ENCODE measurements at regions not wholly inside any gene's neighbourhood (a gene's known extent, or its start where the extent isn't known, plus 50 kb on each side); places are given as distances from the start of the nearest gene placed in this dataset.

DNA sequence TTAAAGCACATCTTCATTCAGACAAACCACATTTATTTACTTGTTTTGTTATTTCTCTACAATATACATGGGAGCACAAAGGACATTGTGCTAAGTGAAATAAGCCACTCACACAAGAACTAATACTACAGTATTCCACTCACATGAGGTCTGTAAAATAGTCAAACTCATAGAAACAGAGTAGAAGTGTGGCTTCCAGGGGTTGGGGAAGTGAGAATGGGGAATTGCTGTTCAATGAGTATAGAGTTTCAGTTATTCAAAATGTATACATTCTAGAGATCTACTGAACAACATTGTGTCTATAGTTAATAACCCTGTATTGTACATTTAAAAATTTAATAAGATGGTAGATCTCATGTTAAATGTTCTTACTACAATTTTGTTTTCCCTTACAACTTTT is 88.8 kb downstream of the ATXN7L3B start:
- no peaks in the 10 kb centered on the region for H3K36me3 ChIP-seq
- no peak for DNase-seq (ENCODE audit: low spot score)
- no peaks in the 10 kb centered on the region for H3K27me3 ChIP-seq
- TF ChIP-seq, protein P1, sequence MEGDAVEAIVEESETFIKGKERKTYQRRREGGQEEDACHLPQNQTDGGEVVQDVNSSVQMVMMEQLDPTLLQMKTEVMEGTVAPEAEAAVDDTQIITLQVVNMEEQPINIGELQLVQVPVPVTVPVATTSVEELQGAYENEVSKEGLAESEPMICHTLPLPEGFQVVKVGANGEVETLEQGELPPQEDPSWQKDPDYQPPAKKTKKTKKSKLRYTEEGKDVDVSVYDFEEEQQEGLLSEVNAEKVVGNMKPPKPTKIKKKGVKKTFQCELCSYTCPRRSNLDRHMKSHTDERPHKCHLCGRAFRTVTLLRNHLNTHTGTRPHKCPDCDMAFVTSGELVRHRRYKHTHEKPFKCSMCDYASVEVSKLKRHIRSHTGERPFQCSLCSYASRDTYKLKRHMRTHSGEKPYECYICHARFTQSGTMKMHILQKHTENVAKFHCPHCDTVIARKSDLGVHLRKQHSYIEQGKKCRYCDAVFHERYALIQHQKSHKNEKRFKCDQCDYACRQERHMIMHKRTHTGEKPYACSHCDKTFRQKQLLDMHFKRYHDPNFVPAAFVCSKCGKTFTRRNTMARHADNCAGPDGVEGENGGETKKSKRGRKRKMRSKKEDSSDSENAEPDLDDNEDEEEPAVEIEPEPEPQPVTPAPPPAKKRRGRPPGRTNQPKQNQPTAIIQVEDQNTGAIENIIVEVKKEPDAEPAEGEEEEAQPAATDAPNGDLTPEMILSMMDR (IDR thresholded peaks at IDR 0.05): no peak
- no peak overlapping the region for H3K27ac ChIP-seq
- no peaks in the 10 kb centered on the region for H3K4me1 ChIP-seq
- H3K4me3 ChIP-seq: no peak overlapping the region
- peaks cover 0 to 5% of the 10 kb centered on the region in 2 donors for H3K9me3 ChIP-seq

DNA sequence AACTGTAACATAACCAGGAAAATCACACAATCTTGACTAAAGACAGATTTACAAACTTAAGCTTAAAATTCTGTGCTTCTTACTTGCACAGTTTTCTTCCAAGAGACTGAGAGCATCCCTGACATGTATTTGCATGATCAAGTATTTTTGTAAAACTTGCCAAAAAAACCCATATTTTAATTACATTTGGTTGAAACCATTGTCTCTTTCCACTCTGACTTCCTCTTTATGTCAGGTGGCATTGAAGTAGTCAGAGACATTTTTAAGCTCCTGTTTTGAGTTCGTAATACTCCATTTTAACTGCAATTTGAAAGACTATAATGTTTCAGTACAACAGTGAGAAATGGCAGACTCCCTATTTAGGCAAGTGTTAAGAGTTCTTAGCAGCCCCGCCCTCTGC is 103.6 kb downstream of the ATXN7L3B start:
- Histone ChIP-seq H3K27ac (no peak overlapping the region), H3K27me3 (no peaks in the 10 kb centered on the region), H3K9me3 (no peaks in the 10 kb centered on the region), H3K4me3 (no peak overlapping the region), H3K4me1 (no peaks in the 10 kb centered on the region), H3K36me3 (no peaks in the 10 kb centered on the region)
- DNase-seq (ENCODE audit: low spot score): no peak
- TF ChIP-seq, protein P1 (IDR thresholded peaks at IDR 0.05): no peak

DNA sequence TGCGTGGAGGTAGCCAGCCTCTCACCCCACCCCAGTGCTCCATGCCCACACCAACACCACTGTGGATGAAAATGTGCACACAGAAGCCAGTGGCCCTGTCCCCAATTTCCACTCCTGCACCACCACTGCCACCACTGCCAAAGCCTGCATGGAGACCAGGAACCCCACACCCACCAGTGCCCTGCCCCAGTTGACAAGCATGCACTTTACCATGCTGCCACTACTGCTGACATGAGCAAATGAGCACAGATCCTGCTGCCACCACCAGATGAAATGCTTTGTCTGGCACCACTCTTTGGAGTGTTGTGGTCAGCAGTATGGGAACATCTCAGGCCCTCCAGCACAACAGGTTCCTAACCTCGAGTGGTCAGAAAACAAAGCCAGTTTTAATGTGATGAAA is 104.1 kb downstream of the ATXN7L3B start:
- TF ChIP-seq, protein P1 (IDR thresholded peaks at IDR 0.05): no peak
- H3K4me1 ChIP-seq: no peaks in the 10 kb centered on the region
- H3K36me3 ChIP-seq: no peaks in the 10 kb centered on the region
- H3K27ac ChIP-seq: no peak overlapping the region
- no peak for DNase-seq (ENCODE audit: low spot score)
- no peak overlapping the region for H3K4me3 ChIP-seq
- no peaks in the 10 kb centered on the region for H3K27me3 ChIP-seq
- H3K9me3 ChIP-seq: no peaks in the 10 kb centered on the region

DNA sequence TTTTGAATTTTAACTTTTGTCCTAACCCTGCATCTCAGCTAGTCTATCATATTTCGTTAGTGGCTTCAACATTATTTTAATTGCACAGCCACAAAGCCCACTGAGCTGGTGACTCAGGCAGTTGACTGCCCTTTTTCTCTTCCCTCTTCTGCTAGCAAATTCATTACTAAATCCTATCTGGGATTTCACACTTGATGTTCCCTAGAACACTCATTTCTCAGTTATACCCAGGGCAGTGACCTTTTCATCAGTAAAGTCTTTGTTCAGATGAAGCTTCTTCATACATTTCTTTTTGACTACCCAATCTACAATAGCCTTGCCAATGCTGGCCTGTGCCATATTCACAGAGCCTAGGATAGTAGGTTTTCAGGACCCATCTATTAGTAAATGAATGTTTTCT is 107.0 kb downstream of the ATXN7L3B start:
- Histone ChIP-seq H3K27ac (no peak overlapping the region), H3K4me3 (no peak overlapping the region), H3K4me1 (no peaks in the 10 kb centered on the region), H3K36me3 (no peaks in the 10 kb centered on the region), H3K9me3 (no peaks in the 10 kb centered on the region), H3K27me3 (no peaks in the 10 kb centered on the region)
- TF ChIP-seq, protein P1 (IDR thresholded peaks at IDR 0.05): no peak
- no peak for DNase-seq (ENCODE audit: low spot score)

DNA sequence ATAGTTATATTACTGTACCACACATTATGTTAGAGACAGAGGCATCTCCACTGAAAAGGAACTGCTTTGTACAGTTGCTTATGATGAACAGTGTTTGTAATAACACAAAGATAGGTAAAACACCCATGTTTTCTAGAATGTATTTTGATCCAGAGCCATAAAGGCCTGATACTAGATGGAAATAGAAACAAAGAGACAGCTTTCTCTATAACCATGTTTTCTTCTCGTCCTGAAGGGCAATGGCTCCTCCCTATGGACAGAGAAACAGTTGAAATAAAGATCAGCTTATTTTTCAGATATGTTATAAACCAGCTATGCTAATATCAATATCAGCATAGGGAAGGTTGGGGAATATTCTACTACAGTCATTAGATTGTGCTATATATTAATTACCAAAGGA is 109.2 kb downstream of the ATXN7L3B start:
- no peak for DNase-seq (ENCODE audit: low spot score)
- TF ChIP-seq, protein P1 (IDR thresholded peaks at IDR 0.05): peak in 1 of 2 donors; percentile 44
- Histone ChIP-seq H3K27ac (no peak overlapping the region), H3K9me3 (no peaks in the 10 kb centered on the region), H3K4me3 (no peak overlapping the region), H3K36me3 (no peaks in the 10 kb centered on the region), H3K27me3 (no peaks in the 10 kb centered on the region), H3K4me1 (no peaks in the 10 kb centered on the region)

DNA sequence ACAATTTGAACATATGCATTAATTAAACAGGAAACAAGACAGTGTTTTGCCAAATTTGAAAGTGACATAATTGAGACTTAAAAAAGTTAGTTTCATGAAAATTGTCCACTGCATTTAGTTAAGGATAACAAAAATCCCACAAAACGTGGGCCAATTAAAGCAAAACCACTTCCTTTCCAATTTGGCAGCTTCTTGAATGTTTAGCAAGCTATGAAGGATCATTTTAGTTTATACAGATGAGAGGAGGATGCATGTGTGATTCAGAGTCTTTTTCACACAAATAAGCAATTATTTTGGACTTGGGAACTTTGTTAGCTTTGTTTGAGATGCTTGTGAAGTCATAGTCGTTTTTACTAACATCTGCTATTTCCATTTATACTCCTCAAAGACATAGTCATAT is 109.6 kb downstream of the ATXN7L3B start:
- no peak for DNase-seq (ENCODE audit: low spot score)
- no peak overlapping the region for H3K4me3 ChIP-seq
- H3K27me3 ChIP-seq: no peaks in the 10 kb centered on the region
- H3K36me3 ChIP-seq: no peaks in the 10 kb centered on the region
- H3K4me1 ChIP-seq: no peaks in the 10 kb centered on the region
- TF ChIP-seq, protein P1 (IDR thresholded peaks at IDR 0.05): no peak
- no peak overlapping the region for H3K27ac ChIP-seq
- H3K9me3 ChIP-seq: peaks cover 0 to under 1% of the 10 kb centered on the region in 2 donors

Data from right atrium auricular region (tissue), 2 donors.